Stromal cell of bone marrow (primary cell): ENCODE measurements at regions not wholly inside any gene's neighbourhood (a gene's known extent, or its start where the extent isn't known, plus 50 kb on each side); places are given as distances from the start of the nearest gene placed in this dataset.

Source experiments
- DNase-seq: peaks from one replicate; pipeline ENCODE4 v3.0.0-alpha.2; 2012; ENCODE audit warnings: low read depth

- DNase-seq, result no peak
Measured at GRCh38 chr21:18951271-18952038, 547.9 kb upstream of the TMPRSS15 start.

GRCh38 chr21:18954441-18954844 lies 550.9 kb upstream of the TMPRSS15 start:
- no peak for DNase-seq

- DNase-seq, result no peak
Measured at GRCh38 chr21:18959817-18960216, 556.2 kb upstream of the TMPRSS15 start.

- DNase-seq, result no peak
Measured at GRCh38 chr21:18960306-18960705, 556.7 kb upstream of the TMPRSS15 start.

GRCh38 chr21:18970416-18970815 lies 566.8 kb upstream of the TMPRSS15 start:
- no peak for DNase-seq

GRCh38 chr21:18970941-18971340 lies 567.4 kb upstream of the TMPRSS15 start:
- DNase-seq, result no peak

- no peak for DNase-seq
Measured at GRCh38 chr21:18985584-18985983, 582.0 kb upstream of the TMPRSS15 start.

- DNase-seq, result no peak
Measured at GRCh38 chr21:18986197-18986596, 582.6 kb upstream of the TMPRSS15 start.

GRCh38 chr21:18987520-18988026 lies 584.0 kb upstream of the TMPRSS15 start:
- no peak for DNase-seq

GRCh38 chr21:18989953-18990495 lies 586.4 kb upstream of the TMPRSS15 start:
- no peak for DNase-seq

GRCh38 chr21:18991846-18992245 lies 588.3 kb upstream of the TMPRSS15 start:
- no peak for DNase-seq

GRCh38 chr21:19010251-19010650 lies 606.7 kb upstream of the TMPRSS15 start:
- no peak for DNase-seq

GRCh38 chr21:19010996-19011395 lies 607.4 kb upstream of the TMPRSS15 start:
- DNase-seq, result no peak

GRCh38 chr21:19011451-19011850 lies 607.9 kb upstream of the TMPRSS15 start:
- DNase-seq, result no peak

GRCh38 chr21:19013916-19014315 lies 610.3 kb upstream of the TMPRSS15 start:
- DNase-seq, result no peak

GRCh38 chr21:19018529-19018928 lies 614.9 kb upstream of the TMPRSS15 start:
- DNase-seq, result no peak

- no peak for DNase-seq
Measured at GRCh38 chr21:19022978-19023377, 619.4 kb upstream of the TMPRSS15 start.

- DNase-seq, result no peak
Measured at GRCh38 chr21:19026911-19027310, 623.3 kb upstream of the TMPRSS15 start.

GRCh38 chr21:19029816-19030215 lies 626.2 kb upstream of the TMPRSS15 start:
- DNase-seq, result no peak

- no peak for DNase-seq
Measured at GRCh38 chr21:19031953-19032352, 628.4 kb upstream of the TMPRSS15 start.

- DNase-seq, result no peak
Measured at GRCh38 chr21:19034041-19034440, 630.5 kb upstream of the TMPRSS15 start.

GRCh38 chr21:19034560-19034959 lies 631.0 kb upstream of the TMPRSS15 start:
- DNase-seq, result no peak

- no peak for DNase-seq
Measured at GRCh38 chr21:19045876-19046275, 642.3 kb upstream of the TMPRSS15 start.
